ENCODE measurements at regions not wholly inside any gene's neighbourhood (a gene's known extent, or its start where the extent isn't known, plus 50 kb on each side); places are given as distances from the start of the nearest gene placed in this dataset.
A peak's percentile ranks its signal among the peaks of the same experiment; 100 is the strongest.

DNA sequence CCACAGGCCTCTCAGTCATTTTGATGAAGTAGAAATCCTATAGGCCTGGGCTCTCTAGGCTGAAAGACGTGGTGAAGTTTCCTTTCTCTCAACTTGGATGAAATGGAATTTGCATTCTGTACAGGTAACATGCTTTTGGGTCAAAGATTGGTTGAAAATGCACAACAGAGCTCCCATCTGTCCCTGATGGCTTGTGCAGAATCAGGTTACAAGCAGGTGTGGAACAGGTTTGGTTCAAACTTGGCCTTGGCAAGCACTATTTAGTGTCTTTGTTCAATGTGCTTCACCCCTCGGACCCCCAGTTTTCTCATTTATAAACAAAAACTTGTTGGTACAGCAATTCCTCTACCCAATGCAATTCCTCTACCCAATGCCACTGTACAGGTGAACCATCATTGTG lies 1493.0 kb downstream of the AACS start:
- peak; percentile 6 for DNase-seq

DNA sequence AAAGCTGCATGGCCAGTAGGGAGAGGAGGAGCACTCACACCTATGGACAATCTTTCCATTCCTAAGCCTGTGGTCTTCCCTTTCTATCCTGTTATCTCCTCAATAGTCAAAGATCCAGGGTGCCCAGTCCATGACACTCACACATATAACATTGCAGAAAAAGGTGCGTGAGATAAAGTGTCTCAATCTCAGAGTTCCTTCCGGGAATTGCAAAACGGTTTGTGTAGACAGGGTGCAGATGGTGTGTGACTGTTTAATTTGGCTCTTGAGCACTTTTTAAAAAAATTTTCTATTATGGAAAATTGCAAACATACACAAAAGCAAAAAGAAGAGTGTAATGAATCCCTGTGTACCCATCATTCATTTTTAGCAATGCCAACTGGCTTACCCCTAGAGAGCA lies 1493.6 kb downstream of the AACS start:
- DNase-seq: peak; percentile 86

DNA sequence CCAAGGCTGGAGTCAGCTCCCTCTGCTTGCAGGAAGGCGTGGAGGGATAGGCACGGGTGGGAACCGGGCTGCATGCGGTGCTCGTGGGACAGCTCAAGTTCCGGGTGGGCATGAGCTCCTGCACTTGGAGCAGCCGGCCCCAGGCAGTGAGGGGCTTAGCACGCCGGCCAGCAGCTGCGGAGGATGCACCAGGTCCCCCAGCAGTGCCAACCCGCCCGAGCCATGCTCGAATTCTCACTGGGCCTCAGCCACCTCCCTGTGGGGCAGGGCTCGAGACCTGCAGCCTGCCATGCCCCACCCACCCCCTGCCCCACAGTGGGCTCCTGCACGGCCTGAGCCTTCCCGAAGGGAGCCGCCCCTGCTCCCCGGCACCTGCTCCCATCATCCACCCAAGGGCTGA lies 1501.8 kb downstream of the AACS start:
- no peak for DNase-seq

DNA sequence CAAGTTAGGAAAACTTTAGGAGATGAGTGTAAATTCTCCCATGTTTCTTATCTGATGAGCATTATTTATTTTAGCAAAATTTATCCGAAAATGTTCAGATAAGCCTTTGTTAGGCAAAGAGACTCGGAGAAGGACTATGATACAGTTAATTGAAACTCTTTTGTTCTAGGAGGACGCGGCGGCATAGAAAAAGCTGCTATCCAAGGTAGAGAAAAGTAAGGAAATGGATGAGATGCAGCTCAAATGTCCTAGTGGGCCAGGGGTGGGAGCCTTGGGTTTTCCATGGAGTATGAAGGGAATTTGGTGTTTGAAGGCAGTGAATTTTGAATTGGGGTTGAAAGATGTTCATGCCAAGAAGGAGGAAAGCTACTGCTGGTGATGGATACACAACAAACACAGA lies 1504.5 kb downstream of the AACS start:
- DNase-seq: no peak

DNA sequence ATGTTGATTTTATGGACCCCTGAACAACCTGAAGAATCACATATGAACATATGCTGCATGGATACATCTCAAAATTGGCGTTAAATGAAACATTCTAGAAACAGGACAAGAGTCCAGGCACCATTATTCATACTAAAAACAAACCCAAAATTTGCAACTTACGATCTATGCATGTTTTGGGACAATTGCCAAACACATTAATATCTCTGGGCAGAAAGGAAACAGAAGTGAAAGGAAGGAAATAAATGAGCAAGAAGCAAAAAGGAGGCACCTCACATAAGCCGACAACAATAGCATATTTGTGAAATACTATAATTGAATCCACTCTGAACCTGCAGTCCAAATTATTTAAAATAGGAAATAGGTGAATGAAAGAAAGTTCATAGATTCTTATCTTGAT lies 1505.3 kb downstream of the AACS start:
- DNase-seq: no peak

DNA sequence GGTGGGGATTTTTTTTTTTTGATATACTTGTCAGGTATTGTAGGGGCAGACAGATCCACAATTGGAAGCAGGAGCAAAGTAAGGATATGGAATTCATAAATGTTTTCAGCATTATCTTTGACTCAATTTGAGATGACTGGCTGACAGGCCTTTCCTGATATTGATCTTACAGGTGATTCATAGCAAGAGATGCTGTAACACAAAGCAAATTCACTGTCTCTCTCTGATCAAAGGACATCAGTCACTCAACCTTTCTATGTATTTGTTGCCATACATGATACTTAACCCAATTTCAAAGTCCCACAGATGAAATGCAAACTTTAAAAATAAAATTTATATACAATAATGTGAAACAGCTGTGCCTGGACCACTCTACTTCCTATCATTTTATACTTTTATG lies 1506.9 kb downstream of the AACS start:
- no peak for DNase-seq

DNA sequence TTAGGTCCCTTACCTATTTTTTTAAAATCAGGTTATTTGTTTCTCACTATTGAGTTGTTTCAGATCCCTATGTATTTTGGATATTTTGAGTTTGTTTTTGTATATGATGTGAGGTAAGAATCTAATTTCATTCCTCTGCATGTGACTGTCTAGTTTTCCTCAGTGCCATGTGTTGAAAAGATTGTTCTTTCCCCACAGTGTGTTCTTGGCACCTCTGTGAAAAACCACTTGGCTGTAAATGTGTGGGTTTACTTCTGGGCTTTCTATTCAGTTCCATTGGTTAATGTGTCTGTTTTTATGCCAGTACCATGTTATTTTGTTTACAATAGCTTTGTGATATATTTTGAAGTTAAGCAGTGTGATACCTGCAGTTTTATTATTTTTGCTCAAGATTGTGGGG lies 1516.4 kb downstream of the AACS start:
- DNase-seq: no peak

DNA sequence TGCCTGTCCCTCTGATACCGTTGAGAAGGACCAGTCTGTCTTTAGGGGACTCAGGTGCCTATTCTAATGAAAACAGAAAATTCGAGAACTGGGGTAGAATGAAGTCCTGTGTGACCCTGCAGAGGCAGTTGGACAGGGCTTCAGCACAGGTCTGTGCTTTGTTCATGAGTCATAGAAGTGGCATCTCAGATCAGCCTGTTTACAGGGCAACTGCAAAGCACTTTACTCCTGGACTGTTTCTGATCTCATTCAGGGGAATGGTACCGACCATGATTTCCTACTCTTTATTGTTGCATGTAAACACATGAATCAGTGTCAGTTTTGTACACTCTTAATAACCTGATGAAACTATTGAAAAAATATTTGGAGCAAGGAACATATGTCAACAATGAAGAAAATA lies 1517.0 kb downstream of the AACS start:
- DNase-seq: no peak

DNA sequence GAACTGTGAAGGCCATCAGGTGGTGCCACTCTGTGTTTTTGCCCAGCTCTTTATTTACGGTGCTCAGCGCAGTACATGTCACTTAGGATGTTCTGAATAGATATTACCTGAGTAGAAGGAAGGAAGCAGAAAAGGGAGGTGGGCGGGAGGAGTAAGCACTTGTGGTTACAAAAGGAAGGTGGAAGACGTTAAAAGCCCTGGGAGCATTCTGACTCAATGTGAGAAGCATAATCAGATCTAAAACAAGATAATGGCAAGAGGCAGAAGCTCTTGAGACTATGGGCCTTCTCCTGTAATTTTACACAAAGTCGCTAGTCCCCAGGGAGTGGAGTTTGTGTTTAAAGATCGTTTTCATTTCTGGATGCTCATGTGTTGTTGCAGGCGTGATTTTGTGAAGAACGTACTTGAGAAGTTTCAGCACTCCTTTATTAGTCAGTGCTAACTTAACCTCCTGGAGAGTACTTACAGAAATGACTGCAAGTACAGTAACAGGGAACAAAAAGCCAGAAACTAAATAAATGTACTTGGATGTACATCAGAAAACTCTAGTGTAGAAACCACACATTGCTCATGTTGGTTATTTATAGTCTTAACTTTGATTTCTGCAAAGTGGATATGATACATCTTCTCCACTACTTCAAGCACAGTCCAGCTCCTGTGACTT lies 1523.5 kb downstream of the AACS start:
- no peak for DNase-seq

DNA sequence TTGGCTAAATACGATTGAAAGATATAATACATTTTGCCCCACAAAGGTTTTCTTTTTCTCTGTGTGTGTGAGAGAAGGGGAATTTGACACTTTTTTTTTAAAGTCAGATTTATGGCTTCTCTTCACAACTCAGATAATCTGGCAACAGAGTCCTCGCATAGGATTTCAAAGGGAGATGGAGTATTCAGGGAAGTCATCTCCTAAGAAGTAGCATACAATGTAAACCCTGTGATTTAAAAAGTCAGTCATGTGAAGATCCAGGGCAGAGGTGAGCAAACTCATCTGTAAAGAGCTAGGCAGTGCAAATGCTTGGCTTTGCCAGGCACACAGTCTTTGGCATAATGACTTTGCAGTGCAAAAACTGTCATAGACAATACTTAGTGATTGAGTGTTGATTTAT lies 1526.3 kb downstream of the AACS start:
- DNase-seq: no peak

DNA sequence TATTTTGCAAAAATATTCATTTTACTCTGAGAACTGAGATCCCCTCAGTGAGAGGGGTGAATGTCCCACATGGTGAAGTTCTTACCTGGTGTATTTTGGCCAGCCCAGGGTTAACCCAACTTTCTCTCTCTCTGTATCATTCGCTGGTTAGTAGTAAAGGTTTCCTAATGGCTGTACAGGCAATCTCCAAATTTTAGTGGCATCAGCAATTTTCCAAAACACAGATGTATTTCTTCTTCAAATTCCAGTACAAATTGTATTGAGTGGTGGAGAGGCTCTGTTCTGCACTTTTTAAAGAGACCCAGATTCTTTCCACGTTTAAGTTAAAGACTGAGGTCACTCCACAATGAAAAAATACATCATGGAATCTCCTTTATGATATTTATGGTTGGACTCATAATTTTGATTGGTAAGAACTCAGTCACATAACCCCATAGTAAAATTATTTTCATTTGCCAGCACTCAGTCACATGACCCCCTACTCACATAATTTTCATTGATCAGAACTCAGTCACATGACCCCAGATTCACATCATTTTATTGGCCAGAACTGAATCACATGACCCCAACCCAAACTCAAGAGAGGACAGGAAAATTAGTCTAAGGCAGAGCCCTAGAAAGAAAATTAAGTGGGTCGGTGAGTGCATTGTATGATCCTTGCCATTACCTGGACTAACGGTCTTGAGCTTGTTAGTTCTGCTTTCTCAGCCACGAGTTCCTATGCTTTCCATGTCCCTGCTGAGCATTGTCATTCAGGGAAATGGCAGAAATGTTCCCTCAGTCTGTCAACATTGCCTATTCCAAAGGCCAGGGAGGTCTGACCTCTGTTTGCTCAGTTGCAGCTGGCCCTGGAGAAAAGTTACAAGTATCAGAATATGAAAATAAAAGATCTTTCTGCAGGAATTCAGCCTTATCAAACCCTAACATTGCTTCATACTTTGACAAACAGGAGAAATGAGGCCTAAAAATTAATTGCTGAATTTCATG lies 1536.2 kb downstream of the AACS start:
- no peak for DNase-seq

DNA sequence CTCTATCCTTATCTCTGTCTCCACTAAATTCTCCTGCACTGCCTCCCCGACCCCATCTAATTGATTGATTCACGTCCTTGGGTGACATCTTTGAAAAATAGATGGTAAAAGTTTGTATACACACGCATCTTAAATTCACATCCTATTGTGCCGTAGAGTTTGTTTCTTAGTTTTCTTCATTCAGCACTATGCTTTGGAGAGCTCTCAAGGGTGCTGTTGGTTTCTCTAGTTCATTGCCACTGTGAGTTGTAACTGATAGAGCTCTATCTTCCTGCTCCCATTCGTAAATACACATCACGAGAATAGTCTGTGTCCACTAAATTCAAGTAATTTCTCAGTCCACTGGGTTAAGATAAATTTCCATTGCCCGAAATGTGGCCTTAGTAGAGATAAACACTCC lies 1537.4 kb downstream of the AACS start:
- no peak for DNase-seq

DNA sequence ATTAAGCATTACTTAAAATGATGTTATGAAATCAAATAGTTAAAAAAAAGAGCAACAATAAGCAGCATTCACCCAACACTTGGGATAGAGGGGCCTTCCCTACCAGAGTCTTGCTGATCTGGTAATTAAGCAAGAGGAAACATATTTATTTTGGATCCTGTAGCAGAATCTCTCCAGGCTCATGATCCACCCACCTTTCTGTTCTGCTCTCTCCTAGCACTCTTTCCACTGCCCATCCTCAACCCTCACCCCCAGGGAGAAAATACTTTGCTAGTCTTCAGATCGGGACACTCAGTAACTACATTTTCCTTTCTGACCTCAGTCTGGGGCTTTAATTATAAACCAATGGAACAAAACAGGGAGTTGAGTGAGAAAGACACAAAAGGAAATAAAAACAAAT lies 1541.9 kb downstream of the AACS start:
- no peak for DNase-seq

DNA sequence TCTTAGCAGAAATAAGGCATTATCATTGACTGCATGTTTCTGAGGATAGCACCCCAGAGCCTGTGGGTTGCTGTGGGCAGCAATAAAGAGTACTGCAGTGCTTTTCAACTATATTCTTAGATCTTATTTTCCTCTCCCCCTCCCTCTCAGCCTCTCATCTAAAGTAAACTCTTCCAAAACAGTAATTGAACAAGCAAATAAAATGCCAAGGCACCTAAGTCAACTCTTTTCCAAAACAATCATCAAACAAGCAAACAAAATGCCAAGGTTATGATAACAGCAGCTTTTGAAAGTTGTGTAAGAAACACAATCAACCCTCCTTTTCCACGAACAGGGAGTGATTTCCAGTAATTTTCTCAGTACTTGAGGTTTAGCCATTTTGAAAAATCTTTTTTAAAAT lies 1542.6 kb downstream of the AACS start:
- DNase-seq: no peak

DNA sequence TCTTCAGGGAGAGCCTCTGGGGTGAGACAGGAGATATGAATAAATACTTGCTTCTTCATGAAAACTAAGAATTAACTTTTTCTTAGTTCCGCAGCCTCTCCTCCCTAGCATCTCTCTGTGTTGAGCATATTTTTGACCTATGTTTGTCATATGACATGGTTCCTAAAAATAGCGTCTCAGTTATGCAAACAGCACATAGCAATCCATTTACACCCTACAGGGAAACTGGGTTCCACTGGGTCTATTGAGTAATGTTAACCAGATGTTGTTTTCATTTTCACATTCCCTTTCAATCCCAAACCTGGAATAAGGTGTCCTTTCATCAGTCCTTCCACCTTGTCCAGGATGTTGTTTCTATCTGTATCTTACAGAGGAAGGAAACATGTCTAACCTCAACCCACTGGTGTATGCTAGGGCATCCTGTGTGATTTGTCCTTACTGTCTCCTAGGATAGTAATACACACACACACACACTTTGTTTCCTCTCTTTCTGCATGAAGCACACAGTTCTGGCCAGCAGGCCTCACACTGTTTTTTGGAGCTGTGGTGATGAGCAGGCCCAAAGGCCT lies 1543.5 kb downstream of the AACS start:
- DNase-seq: no peak

DNA sequence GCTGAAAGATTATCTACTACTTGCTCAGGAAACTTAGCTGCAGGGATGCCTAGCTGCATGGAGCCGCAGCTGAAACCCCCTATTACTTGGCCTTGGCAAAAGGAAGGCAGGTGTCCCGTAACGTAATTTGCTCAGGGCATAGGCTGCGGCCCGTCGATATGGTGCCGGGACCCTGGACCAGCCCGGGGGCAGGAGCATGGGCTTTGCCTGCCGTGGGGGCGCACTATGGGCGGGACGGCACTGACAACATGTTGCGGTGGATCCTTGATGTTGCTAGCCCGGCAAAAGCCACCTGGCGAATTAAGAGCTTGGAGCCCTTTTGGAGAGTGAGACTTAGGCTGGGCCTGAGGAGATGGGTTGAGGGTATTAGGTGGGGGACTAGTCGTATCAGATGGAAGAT lies 1551.2 kb downstream of the AACS start:
- no peak for DNase-seq

DNA sequence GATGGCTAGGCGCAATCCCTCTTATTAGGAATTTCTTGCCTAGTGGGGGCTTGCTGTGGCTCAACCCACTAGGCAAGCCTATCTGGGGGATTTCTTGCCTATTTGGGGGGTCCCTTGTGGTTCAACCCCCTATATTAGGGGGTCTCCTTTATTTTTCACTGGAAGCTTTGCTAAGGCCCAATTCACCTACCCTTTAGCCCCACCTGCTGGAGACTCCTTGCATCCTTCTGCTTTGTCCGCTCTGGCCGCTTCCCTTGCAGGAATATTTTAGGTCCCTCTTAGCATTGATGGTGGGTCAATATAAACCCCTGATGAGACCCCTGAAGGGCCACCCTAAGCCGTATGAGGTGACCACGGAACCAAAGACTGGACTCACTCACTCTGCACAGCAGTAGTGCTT lies 1552.1 kb downstream of the AACS start:
- DNase-seq: no peak

DNA sequence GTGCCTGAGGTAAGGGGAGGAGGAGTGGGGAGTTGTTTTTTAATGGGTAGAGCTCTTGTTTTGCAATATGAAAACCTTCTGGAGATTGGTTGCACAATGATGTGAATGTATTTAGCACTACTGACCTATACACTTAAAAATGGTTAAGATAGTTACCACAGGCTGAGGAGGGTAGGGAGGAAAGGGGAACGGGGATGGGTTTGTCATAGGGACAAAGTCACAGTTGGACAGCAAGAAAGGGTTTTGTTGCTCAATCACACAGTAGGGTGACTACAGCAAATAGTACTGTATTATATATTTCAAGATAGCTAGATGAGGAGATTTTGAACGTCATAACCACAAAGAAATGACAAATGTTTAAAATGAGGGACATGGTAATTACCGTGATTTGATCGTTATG lies 1562.4 kb downstream of the AACS start:
- no peak for DNase-seq

DNA sequence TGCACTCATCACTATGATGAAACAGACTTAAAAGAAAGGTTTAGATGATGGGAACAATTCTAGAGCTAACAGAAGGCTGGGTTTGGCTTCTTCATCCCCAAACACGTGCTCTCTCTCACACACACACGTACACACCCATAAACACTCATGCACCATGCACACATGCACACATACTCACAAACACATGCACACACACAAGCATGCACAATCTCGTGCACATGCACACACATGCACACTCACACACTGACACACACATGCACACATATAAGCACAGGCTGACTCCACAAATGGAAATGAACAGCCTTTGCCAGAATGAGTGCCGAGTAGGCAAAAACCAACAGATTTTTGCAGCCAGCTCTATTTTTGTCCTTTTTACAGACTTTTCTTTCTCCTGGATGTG lies 1571.6 kb downstream of the AACS start:
- DNase-seq: no peak

DNA sequence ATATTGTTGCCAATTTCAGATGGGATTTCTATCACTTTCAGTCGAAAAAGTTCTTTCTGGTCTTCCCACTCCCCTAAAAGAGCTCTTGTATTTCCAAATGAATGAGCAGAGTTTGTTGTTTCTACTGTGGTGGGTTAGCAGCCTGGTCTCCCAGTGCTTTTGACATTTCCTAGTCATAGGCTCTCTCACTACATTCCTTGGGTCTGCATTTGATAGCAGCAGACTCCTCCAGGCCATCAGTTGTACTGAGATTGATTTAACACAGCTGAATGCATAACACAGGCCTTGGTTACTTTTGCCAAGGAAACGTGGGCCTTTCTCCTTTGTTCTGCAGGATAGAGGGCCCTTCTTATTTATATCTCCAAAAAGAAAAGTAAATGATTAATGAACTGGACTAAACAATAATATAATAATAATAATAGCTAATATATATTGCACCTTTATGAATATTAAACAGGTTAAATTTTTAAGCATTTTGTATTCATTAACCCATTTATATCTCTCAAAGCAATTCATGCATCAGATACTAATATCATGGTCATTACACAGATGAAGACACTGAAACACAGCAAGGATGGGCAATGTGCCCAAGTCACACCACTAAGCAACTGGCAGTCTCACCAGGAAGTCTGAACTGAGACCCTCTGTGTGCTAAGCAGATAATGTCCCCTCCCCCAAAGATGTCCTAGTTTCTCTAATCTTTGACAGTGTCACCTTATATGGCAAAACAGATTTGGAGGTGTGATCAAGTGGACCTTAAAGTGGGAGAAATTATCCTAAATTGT lies 1579.2 kb downstream of the AACS start:
- DNase-seq: no peak

DNA sequence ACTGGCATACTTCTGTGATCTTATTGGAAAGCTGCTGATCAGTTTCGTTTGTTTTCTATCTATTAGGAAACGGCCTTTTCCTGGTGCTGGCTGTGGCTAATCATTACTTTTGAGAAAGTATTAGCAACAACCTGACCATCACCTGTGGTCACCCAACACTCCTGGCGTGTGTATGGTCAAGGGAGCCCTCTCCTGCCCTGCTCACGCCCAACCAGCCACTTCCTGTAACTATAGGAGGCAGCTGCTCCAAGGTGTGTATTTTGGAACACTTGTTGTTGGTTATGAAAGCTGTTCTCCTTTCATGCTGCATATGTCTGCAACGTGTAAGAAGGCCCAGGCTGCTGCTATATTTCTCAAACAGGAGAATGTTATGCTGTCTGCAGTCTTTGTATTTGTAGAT lies 1582.8 kb downstream of the AACS start:
- DNase-seq: no peak

DNA sequence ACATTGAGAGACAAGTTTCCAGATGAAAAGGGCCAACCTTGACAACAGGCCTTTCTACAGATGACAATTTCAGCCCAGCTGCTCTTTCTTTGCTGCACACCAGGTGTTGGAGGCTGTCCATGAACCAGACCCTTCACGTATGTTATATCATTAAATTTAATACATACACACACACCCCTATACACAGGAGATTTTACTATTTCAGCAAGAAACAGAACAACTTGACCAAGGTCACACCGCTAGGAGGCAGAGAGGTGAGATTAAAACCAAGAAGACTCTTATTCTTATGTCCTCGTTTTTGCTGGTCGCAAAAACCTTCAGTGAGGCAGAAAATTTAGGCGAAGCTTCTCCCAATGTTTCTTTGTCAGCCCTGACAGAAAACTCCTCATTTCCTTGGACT lies 1585.9 kb downstream of the AACS start:
- DNase-seq: no peak

Measured in NCI-H1092 treated with DMSO at 0.1 percent for 48 hours (cell line).